Liver (tissue), 8 donors: ENCODE measurements at regions not wholly inside any gene's neighbourhood (a gene's known extent, or its start where the extent isn't known, plus 50 kb on each side); places are given as distances from the start of the nearest gene placed in this dataset.

Source experiments
- DNase-seq: peaks from one replicate; pipeline ENCODE4 v3.0.0-alpha.2; 2017; ENCODE audit warnings: low spot score
- H3K27ac ChIP-seq, 2 donors: one replicate each; pipeline ENCODE4 v1.7.0; 2013; ENCODE audit warnings: inconsistent platforms in 2 of 2, low read length in 2 of 2, control low read depth in 1 of 2, low read depth in 1 of 2, mild to moderate bottlenecking in 1 of 2
- H3K27me3 ChIP-seq, 4 donors: one replicate each; pipeline versions ENCODE4 v1.6.1 to v1.7.0; 2013; ENCODE audit warnings: low read length in 3 of 4, inconsistent platforms in 1 of 4, mild to moderate bottlenecking in 1 of 4, moderate library complexity in 1 of 4; ENCODE audit not compliant: control insufficient read depth in 4 of 4, insufficient read depth in 4 of 4
- H3K36me3 ChIP-seq, 4 donors: one replicate each; pipeline versions ENCODE4 v1.6.1 to v1.7.0; 2013; ENCODE audit warnings: low read length in 3 of 4, mild to moderate bottlenecking in 3 of 4, low read depth in 1 of 4, moderate library complexity in 1 of 4; ENCODE audit not compliant: control insufficient read depth in 4 of 4, insufficient read depth in 3 of 4
- H3K4me1 ChIP-seq, 4 donors: one replicate each; pipeline versions ENCODE4 v1.6.1 to v1.7.0; 2013; ENCODE audit warnings: low read length in 3 of 4, mild to moderate bottlenecking in 3 of 4, moderate library complexity in 1 of 4; ENCODE audit not compliant: control insufficient read depth in 4 of 4, insufficient read depth in 4 of 4
- H3K4me3 ChIP-seq, 3 donors: one replicate each; pipeline versions ENCODE4 v1.6.1 to v1.7.0; 2013; ENCODE audit warnings: low read length in 3 of 3, control low read depth in 1 of 3, low read depth in 1 of 3, mild to moderate bottlenecking in 1 of 3
- H3K9ac ChIP-seq, 2 donors: one replicate each; pipeline ENCODE4 v1.7.0; 2013; ENCODE audit warnings: low read length in 2 of 2, mild to moderate bottlenecking in 2 of 2, moderate library complexity in 2 of 2, control low read depth in 1 of 2, low read depth in 1 of 2
- H3K9me3 ChIP-seq, 4 donors: one replicate each; pipeline versions ENCODE4 v1.6.1 to v1.7.0; 2013; ENCODE audit warnings: low read length in 3 of 4; ENCODE audit not compliant: control insufficient read depth in 4 of 4
- CTCF ChIP-seq: fragments of 150-350 bp; IDR thresholded peaks from 2 replicates; pipeline ENCODE4 v1.5.1; 2017; ENCODE audit warnings: improper control_type of control experiment, low read depth, low read length; ENCODE audit not compliant: missing input control
- FOXA1 ChIP-seq: IDR thresholded peaks from 2 replicates; pipeline ENCODE4 v1.6.1; 2016; ENCODE audit warnings: antibody characterized with exemption
- GABPA ChIP-seq, 2 donors: IDR thresholded peaks in 1 of 2; conservative IDR thresholded peaks in 1 of 2; 2 replicates each; pipeline ENCODE4 v1.6.1; 2016; ENCODE audit warnings: antibody characterized with exemption in 2 of 2, mild to moderate bottlenecking in 1 of 2, moderate library complexity in 1 of 2
- HNF4A ChIP-seq, 2 donors: conservative IDR thresholded peaks; 2 replicates each; pipeline ENCODE4 v1.6.1; 2016; ENCODE audit warnings: antibody characterized with exemption in 2 of 2, mild to moderate bottlenecking in 2 of 2
- JUND ChIP-seq, 2 donors: IDR thresholded peaks; 2 replicates each; pipeline ENCODE4 v1.6.1; 2016; ENCODE audit warnings: antibody characterized with exemption in 2 of 2
- MAX ChIP-seq: IDR thresholded peaks from 2 replicates; pipeline ENCODE4 v1.6.1; 2016; ENCODE audit warnings: antibody characterized with exemption
- RAD21 ChIP-seq, 2 donors: IDR thresholded peaks; 2 replicates each; pipeline ENCODE4 v1.6.1; 2016; ENCODE audit warnings: antibody characterized with exemption in 2 of 2, mild to moderate bottlenecking in 2 of 2
- REST ChIP-seq: IDR thresholded peaks from 2 replicates; pipeline ENCODE4 v1.6.1; 2016; ENCODE audit warnings: antibody characterized with exemption, mild to moderate bottlenecking
- SP1 ChIP-seq: IDR thresholded peaks from 2 replicates; pipeline ENCODE4 v1.6.1; 2018; ENCODE audit warnings: antibody characterized with exemption, mild to moderate bottlenecking
- TAF1 ChIP-seq: conservative IDR thresholded peaks from 2 replicates; pipeline ENCODE4 v1.6.1; 2016; ENCODE audit warnings: antibody characterized with exemption, mild to moderate bottlenecking
- YY1 ChIP-seq: IDR thresholded peaks from 2 replicates; pipeline ENCODE4 v1.6.1; 2016; ENCODE audit warnings: antibody characterized with exemption, mild to moderate bottlenecking
- ZBTB33 ChIP-seq: IDR thresholded peaks from 2 replicates; pipeline ENCODE4 v1.6.1; 2016; ENCODE audit warnings: antibody characterized with exemption
- WGBS: extraction: QIAGEN DNeasy Blood & Tissue Kit; methylation state at CpG from one replicate; pipeline ENCODE4 v1.1.7; 2013; 5-methylcytosine and 5-hydroxymethylcytosine counted together
- donor health status: healthy.
- donor health status: healthy.
- donor health status: healthy.
- donor health status: healthy.
- donor health status: healthy.

- no peak for DNase-seq
- H3K27ac ChIP-seq, result no peak overlapping the region
- H3K9me3 ChIP-seq, result no peaks in the 10 kb centered on the region
- no peaks in the 10 kb centered on the region for H3K36me3 ChIP-seq
- H3K4me1 ChIP-seq, result peaks cover 0 to 8% (median 0%) of the 10 kb centered on the region in 4 donors
- TF ChIP-seq RAD21 (IDR thresholded peaks at IDR 0.05), result no peak
- no peak for TF ChIP-seq FOXA1
- no peak for TF ChIP-seq JUND (IDR thresholded peaks at IDR 0.05)
- no peak for TF ChIP-seq MAX
- no peak for TF ChIP-seq CTCF
- no peak for TF ChIP-seq TAF1
- no peak for TF ChIP-seq GABPA (IDR thresholded peaks at IDR 0.05 in 1 of 2, conservative IDR thresholded peaks at IDR 0.05 in 1 of 2)
- TF ChIP-seq YY1, result no peak
- no peak for TF ChIP-seq SP1
- TF ChIP-seq ZBTB33, result no peak
- TF ChIP-seq REST, result no peak
- H3K4me3 ChIP-seq, result no peak overlapping the region
- H3K27me3 ChIP-seq, result no peaks in the 10 kb centered on the region
- WGBS, result 88% methylated on average over 1 of the region's 1 CpG
- no peak overlapping the region for H3K9ac ChIP-seq
Observed at GRCh38 chr3:152938974-152939636, 104.2 kb downstream of the P2RY1 start.

GRCh38 chr3:152941859-152942258 is 106.9 kb downstream of the P2RY1 start:
- H3K36me3 ChIP-seq, result no peaks in the 10 kb centered on the region
- peak in 1 of 2 donors; percentile 11 for TF ChIP-seq HNF4A (conservative IDR thresholded peaks at IDR 0.05)
- TF ChIP-seq FOXA1, result no peak
- no peak overlapping the region for H3K9ac ChIP-seq
- no peaks in the 10 kb centered on the region for H3K27me3 ChIP-seq
- H3K4me3 ChIP-seq, result no peak overlapping the region
- WGBS, result 44% methylated on average over 3 of the region's 3 CpGs
- peaks cover 0 to 8% (median 0%) of the 10 kb centered on the region in 4 donors for H3K4me1 ChIP-seq
- DNase-seq, result no peak
- H3K27ac ChIP-seq, result no peak overlapping the region
- H3K9me3 ChIP-seq, result no peaks in the 10 kb centered on the region
